ENCODE measurements at regions not wholly inside any gene's neighbourhood (a gene's known extent, or its start where the extent isn't known, plus 50 kb on each side); places are given as distances from the start of the nearest gene placed in this dataset.

DNA sequence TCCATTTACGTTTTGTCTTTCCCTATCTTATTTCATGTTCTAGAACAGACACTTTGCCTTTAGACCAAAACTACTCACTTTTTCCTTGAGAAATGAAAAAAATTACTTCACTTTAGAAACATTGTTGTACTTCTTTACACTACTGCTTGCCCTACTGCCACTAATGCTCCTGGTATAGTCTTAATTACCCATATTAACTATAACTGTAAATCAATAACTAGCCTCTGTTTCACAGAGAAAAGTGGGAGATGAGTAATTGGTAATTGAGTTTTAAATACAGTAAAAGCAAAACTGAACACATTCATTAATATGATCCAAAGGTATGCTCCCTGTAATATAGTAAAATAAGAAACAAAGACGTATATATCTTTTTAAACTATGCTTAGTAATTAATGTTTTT, 111.1 kb upstream of the JADE1 start:
- DNase-seq: no peak
- Histone ChIP-seq H3K56ac (ENCODE audit: extremely low read depth, insufficient read depth, low read length) (no peak overlapping the region), H4K5ac (ENCODE audit: low read depth, low read length) (no peak overlapping the region), H3K9me3 (ENCODE audit: control insufficient read depth, insufficient read depth, low read length) (no peaks in the 10 kb centered on the region), H2BK120ac (ENCODE audit: low read depth, low read length) (no peak overlapping the region), H3K4ac (ENCODE audit: low read depth, low read length) (no peak overlapping the region), H3K4me2 (ENCODE audit: low read depth, low read length) (no peak overlapping the region), H3K36me3 (ENCODE audit: control insufficient read depth, insufficient read depth, low read length) (no peaks in the 10 kb centered on the region), H3K9me1 (ENCODE audit: insufficient read depth, low read length) (no peaks in the 10 kb centered on the region), H3K23ac (ENCODE audit: low read depth, low read length) (no peak overlapping the region), H3K4me1 (ENCODE audit: control insufficient read depth, insufficient read depth, low read length) (no peaks in the 10 kb centered on the region), H3K79me1 (ENCODE audit: low read depth in 1 of 2, low read length in 2 of 2) (no peaks in the 10 kb centered on the region), H2BK5ac (ENCODE audit: low read depth, low read length, poor library complexity, severe bottlenecking) (no peak overlapping the region), H4K8ac (ENCODE audit: low read depth in 2 of 2, low read length in 2 of 2) (no peak overlapping the region), H2AK5ac (ENCODE audit: low read depth, low read length) (no peak overlapping the region), H3K9ac (ENCODE audit: low read depth, low read length) (no peak overlapping the region), H3K18ac (ENCODE audit: low read depth, low read length) (no peak overlapping the region), H2BK20ac (ENCODE audit: low read depth, low read length) (no peak overlapping the region), H3K27me3 (ENCODE audit: control insufficient read depth, insufficient read depth, low read length) (no peaks in the 10 kb centered on the region), H3K4me3 (ENCODE audit: insufficient read depth, low read depth, low read length) (no peak overlapping the region), H4K91ac (ENCODE audit: insufficient read depth, low read depth, low read length) (no peak overlapping the region), H3K14ac (replicated peaks; ENCODE audit: low read depth, low read length) (no peak overlapping the region), H4K20me1 (ENCODE audit: insufficient read depth, low read length) (no peaks in the 10 kb centered on the region), H2BK15ac (ENCODE audit: low read depth, low read length) (no peak overlapping the region), H3K27ac (ENCODE audit: insufficient read depth, low read length) (no peak overlapping the region), H2AK9ac (replicated peaks; ENCODE audit: low read depth, low read length, poor library complexity) (no peak overlapping the region), H2AFZ (replicated peaks; ENCODE audit: low read length, poor library complexity) (no peak overlapping the region)
- dilution Hi-C loops (cut with HindIII; ENCODE audit: low sequenced_read_pairs, unreplicated experiment) (no loop called here), in situ Hi-C loops (cut with MboI; ENCODE audit: low sequenced_read_pairs) (no loop called here), intact Hi-C loops (cut with micrococcal nuclease) (no loop called here)
- ChIA-PET POLR2A (ENCODE audit: unreplicated experiment) (no interaction called here), CTCF (no interaction called here)
- ATAC-seq (ENCODE audit: low read depth): no peak
- no TSS peak for BruUV-seq (replicated peaks)
- no peak for TF ChIP-seq BHLHE40 (IDR thresholded peaks at IDR 0.05; ENCODE audit: low read depth, low read length)
- no peak for TF ChIP-seq SMC3 (IDR thresholded peaks at IDR 0.05; ENCODE audit: low read depth, low read length)
- TF ChIP-seq CHD1 (IDR thresholded peaks at IDR 0.05; ENCODE audit: low read depth, low read length): no peak
- no peak for TF ChIP-seq FOS (IDR thresholded peaks at IDR 0.05; ENCODE audit: low read depth, low read length)
- TF ChIP-seq NFE2L2 (IDR thresholded peaks at IDR 0.05; ENCODE audit: low read depth, low read length): no peak
- no peak for TF ChIP-seq MXI1 (IDR thresholded peaks at IDR 0.05; ENCODE audit: borderline replicate concordance, low read depth, low read length)
- no peak for TF ChIP-seq MAFK (IDR thresholded peaks at IDR 0.05; ENCODE audit: low read depth, low read length)
- TF ChIP-seq, protein P1, sequence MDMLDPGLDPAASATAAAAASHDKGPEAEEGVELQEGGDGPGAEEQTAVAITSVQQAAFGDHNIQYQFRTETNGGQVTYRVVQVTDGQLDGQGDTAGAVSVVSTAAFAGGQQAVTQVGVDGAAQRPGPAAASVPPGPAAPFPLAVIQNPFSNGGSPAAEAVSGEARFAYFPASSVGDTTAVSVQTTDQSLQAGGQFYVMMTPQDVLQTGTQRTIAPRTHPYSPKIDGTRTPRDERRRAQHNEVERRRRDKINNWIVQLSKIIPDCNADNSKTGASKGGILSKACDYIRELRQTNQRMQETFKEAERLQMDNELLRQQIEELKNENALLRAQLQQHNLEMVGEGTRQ (IDR thresholded peaks at IDR 0.05; ENCODE audit: low read depth, low read length): no peak
- TF ChIP-seq, protein P2, sequence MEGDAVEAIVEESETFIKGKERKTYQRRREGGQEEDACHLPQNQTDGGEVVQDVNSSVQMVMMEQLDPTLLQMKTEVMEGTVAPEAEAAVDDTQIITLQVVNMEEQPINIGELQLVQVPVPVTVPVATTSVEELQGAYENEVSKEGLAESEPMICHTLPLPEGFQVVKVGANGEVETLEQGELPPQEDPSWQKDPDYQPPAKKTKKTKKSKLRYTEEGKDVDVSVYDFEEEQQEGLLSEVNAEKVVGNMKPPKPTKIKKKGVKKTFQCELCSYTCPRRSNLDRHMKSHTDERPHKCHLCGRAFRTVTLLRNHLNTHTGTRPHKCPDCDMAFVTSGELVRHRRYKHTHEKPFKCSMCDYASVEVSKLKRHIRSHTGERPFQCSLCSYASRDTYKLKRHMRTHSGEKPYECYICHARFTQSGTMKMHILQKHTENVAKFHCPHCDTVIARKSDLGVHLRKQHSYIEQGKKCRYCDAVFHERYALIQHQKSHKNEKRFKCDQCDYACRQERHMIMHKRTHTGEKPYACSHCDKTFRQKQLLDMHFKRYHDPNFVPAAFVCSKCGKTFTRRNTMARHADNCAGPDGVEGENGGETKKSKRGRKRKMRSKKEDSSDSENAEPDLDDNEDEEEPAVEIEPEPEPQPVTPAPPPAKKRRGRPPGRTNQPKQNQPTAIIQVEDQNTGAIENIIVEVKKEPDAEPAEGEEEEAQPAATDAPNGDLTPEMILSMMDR (conservative IDR thresholded peaks at IDR 0.05; ENCODE audit: low read depth, low read length): no peak
- no peak for TF ChIP-seq RAD21 (IDR thresholded peaks at IDR 0.05; ENCODE audit: low read length)
- TF ChIP-seq CEBPB (IDR thresholded peaks at IDR 0.05; ENCODE audit: low read depth, low read length): no peak
- no peak for TF ChIP-seq RFX5 (IDR thresholded peaks at IDR 0.05; ENCODE audit: low read depth, low read length)
- no peak for TF ChIP-seq RCOR1 (IDR thresholded peaks at IDR 0.05; ENCODE audit: insufficient replicate concordance, low read length)
- TF ChIP-seq, protein P3, sequence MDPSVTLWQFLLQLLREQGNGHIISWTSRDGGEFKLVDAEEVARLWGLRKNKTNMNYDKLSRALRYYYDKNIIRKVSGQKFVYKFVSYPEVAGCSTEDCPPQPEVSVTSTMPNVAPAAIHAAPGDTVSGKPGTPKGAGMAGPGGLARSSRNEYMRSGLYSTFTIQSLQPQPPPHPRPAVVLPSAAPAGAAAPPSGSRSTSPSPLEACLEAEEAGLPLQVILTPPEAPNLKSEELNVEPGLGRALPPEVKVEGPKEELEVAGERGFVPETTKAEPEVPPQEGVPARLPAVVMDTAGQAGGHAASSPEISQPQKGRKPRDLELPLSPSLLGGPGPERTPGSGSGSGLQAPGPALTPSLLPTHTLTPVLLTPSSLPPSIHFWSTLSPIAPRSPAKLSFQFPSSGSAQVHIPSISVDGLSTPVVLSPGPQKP (IDR thresholded peaks at IDR 0.05; ENCODE audit: borderline replicate concordance, low read depth, low read length): no peak
- no peak for TF ChIP-seq MAZ (IDR thresholded peaks at IDR 0.05; ENCODE audit: borderline replicate concordance, low read depth, low read length)
- no peak for TF ChIP-seq POLR2A (IDR thresholded peaks at IDR 0.05; ENCODE audit: low read depth, low read length)
- no CpG with 5 or more reads among the region's 2 CpGs for WGBS, 2 experiments (ENCODE audit: extremely low coverage in 2 of 2, insufficient read length in 1 of 2)

Data from IMR-90 (cell line).